GM12864 (cell line): ENCODE measurements at regions not wholly inside any gene's neighbourhood (a gene's known extent, or its start where the extent isn't known, plus 50 kb on each side); places are given as distances from the start of the nearest gene placed in this dataset.

ENCODE experiments used
- DNase-seq: peaks from one replicate; pipeline ENCODE4 v3.0.0-alpha.2; 2011; ENCODE audit warnings: low read depth
- H3K4me3 ChIP-seq: 2 replicates; pipeline ENCODE4 v1.5.1; 2011; ENCODE audit warnings: mild to moderate bottlenecking, low read depth, low read length, control low read depth
- TF ChIP-seq, protein P1 (sequence below): IDR thresholded peaks from 2 replicates; pipeline ENCODE4 v1.5.1; 2011; ENCODE audit warnings: low read depth, mild to moderate bottlenecking, moderate library complexity, low read length, control low read depth, inconsistent platforms; ENCODE audit errors: missing control alignments

DNA sequence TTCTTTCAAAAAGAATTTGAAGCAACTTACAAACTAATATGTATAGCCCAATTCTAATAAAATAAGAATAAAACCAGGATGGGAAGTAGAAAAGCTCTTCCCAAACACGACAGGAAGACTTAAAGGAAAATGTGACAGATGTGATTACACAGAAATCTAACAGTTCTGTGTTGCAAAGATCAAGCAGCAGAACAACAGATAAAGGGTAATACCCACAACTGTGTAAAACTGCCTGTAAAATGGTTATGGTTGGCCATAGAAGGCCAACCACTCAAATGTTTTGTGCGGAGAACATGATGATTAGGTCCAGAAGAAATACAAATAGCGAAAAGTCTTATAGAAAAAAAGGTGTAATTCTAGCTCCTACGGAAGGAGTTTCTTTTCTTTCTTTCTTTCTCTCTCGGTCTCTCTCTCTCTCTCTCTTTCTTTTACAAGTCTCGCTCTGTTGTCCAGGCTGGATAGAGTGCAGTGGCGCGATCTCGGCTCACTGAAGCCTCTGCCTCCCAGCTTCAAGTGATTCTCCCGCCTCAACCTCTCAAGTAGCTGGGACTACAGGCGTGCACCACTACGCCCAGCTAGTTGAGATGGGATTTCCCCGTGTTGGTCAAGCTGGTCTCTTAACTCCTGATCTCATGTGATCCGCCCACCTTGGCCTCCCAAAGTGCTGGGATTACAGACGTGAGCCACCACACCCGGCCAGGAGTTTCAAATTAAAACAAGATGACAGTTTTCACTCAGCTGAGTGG is 128.5 kb downstream of the QRSL1 start:
- TF ChIP-seq, protein P1, sequence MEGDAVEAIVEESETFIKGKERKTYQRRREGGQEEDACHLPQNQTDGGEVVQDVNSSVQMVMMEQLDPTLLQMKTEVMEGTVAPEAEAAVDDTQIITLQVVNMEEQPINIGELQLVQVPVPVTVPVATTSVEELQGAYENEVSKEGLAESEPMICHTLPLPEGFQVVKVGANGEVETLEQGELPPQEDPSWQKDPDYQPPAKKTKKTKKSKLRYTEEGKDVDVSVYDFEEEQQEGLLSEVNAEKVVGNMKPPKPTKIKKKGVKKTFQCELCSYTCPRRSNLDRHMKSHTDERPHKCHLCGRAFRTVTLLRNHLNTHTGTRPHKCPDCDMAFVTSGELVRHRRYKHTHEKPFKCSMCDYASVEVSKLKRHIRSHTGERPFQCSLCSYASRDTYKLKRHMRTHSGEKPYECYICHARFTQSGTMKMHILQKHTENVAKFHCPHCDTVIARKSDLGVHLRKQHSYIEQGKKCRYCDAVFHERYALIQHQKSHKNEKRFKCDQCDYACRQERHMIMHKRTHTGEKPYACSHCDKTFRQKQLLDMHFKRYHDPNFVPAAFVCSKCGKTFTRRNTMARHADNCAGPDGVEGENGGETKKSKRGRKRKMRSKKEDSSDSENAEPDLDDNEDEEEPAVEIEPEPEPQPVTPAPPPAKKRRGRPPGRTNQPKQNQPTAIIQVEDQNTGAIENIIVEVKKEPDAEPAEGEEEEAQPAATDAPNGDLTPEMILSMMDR: no peak
- no peak overlapping the region for H3K4me3 ChIP-seq
- DNase-seq: no peak

DNA sequence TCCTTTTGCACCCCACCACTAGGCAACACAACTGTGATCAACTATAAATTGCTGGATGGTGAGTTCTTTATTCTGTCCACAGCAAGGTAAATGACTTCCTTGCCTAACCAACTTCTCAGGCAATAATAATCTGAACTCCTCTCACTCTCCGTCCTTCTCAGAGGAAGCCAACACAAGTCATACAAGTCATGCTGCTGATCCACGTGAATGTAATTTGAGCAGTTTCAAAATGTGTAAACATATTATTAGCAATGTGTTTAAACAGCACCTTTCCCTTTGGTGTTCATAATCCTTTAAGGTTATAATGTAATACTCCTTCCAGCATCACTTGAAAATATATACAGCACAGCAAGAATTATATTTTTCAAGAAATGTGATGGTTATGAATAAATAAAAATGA is 127.9 kb downstream of the QRSL1 start:
- TF ChIP-seq, protein P1: no peak
- no peak for DNase-seq

DNA sequence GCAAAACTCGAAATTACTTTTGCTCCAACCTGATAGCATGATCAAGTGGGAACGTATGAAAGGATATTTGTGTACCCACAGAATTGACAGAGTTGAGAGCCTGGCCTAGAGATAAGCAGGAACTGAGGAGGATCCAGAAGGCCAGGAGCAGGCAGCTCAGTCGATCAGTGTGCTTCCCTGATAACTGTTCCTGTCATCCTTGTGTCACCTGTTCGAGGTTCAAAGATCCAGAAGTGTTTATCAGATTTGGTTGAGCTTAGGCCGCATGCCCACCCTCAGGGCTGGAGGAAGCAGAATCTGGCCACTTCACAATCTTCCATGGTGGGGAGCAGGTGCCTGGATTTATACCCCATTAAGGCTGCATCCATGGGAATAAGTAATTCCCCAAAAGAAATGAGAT is 124.8 kb downstream of the QRSL1 start:
- DNase-seq: no peak
- no peak overlapping the region for H3K4me3 ChIP-seq
- TF ChIP-seq, protein P1: no peak

More for the DNA sequence above, 127.9 kb downstream of the QRSL1 start:
- no peak overlapping the region for H3K4me3 ChIP-seq

DNA sequence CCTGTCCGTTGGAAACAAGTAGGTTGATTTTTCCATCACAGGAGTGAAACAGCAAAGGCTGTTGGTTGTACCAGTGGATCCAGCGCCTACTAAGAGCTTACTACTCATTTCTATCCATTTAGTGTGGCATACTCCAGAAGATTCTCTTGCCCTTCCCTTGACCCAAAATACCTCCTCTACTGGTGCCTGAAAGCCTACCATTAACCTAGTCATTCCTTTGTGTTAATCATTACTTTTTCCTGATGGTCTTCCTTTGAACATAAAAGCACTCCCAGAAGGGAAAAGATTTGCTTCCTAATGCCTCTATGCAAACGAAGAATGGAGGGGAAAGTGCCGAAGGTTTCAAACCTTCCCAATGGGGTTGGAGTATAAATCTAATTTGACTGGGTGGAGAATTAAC is 123.3 kb downstream of the QRSL1 start:
- no peak for DNase-seq
- TF ChIP-seq, protein P1: no peak
- H3K4me3 ChIP-seq: no peak overlapping the region

DNA sequence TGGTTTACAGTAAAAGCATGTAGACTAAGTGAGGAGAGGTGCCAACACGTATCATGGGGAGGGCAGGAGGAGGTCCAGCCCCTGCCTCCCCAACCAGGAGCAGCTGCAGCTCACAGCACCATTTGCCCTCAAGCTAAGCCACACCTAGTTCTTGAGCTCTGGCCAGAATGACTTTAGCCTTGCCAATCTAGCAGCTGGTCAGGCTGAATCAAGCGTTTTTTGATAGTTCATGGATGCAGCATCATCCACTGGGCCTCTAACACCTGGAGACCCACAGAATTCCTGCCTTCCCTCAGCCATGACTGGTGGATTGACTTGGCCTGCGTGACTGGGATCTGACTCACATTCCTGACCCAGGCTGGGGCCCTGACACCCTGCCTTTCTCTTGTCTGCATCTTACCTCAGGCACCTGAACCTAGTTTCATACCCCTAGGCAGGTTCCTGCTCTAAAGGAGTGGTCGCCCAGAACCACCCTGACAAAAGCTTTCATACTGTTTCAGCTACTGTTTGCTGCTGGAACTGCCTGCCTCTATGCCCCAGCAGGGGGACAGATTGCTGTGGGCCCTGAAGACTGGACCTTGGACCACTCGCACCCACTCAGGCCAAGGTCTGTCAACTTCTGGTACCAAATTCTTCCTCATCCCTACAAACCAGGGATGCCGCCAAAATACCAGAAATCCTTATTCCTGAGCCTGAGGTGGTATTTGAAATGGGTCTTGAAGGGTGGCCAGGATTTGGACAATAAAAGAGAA is 122.3 kb downstream of the QRSL1 start:
- no peak overlapping the region for H3K4me3 ChIP-seq
- DNase-seq: no peak
- TF ChIP-seq, protein P1: no peak

DNA sequence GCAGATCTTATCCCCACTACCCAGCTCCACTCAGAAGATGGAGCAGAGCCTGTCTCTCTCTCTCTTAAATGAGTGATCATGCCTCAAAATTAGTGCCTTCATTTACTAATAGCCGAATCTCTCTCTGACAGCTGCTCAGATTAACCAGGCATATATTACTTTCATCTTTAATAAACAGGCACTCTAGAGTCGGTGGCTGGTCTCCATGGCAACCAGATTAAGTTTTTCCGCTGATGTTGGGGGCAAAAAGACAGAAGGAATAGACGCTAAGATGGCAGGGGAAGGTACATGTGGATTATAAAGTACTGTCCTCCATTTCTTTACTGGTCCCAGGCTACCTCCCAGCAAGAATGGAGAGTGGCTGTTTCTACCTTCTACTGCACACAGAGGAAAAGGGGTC is 121.6 kb downstream of the QRSL1 start:
- H3K4me3 ChIP-seq: no peak overlapping the region
- no peak for DNase-seq
- TF ChIP-seq, protein P1: no peak
